Neural cell (in vitro differentiated cells): ENCODE measurements at regions not wholly inside any gene's neighbourhood (a gene's known extent, or its start where the extent isn't known, plus 50 kb on each side); places are given as distances from the start of the nearest gene placed in this dataset.

Source experiments
- H2AFZ ChIP-seq: fragments of 200-600, 300-800 bp; sonication (generic), shearing (Covaris generic); 2 replicates; pipeline ENCODE4 v1.6.0; 2014; ENCODE audit warnings: low read depth, mild to moderate bottlenecking, antibody characterized with exemption, low read length, moderate library complexity
- H3F3A ChIP-seq: fragments of 200-600 bp; shearing (Covaris generic); 2 replicates; pipeline ENCODE4 v1.6.1; 2016; ENCODE audit warnings: mild to moderate bottlenecking, moderate library complexity, mixed read lengths, antibody characterized with exemption, low read length; ENCODE audit not compliant: insufficient read depth, poor library complexity, severe bottlenecking
- H3K27ac ChIP-seq: fragments of 200-600, 300-800 bp; sonication (generic), shearing (Covaris generic); 2 replicates; pipeline ENCODE4 v1.5.1; 2014; ENCODE audit warnings: mild to moderate bottlenecking, low read length, moderate library complexity
- H3K27me3 ChIP-seq: fragments of 300-800, 200-600 bp; sonication (generic), shearing (Covaris generic); 2 replicates; pipeline ENCODE4 v1.6.0; 2014; ENCODE audit warnings: mild to moderate bottlenecking, low read depth, low read length, moderate library complexity; ENCODE audit not compliant: insufficient read depth
- H3K36me3 ChIP-seq: fragments of 300-800, 200-600 bp; sonication (generic), shearing (Covaris generic); 2 replicates; pipeline ENCODE4 v1.5.1; 2014; ENCODE audit warnings: mild to moderate bottlenecking, antibody characterized with exemption, low read length, moderate library complexity; ENCODE audit not compliant: insufficient read depth
- H3K4me2 ChIP-seq: fragments of 300-800, 200-600 bp; sonication (generic), shearing (Covaris generic); 2 replicates; pipeline ENCODE4 v1.6.0; 2014; ENCODE audit warnings: mild to moderate bottlenecking, low read length
- H3K4me3 ChIP-seq: fragments of 300-800, 200-600 bp; sonication (generic), shearing (Covaris generic); 2 replicates; pipeline ENCODE4 v1.5.1; 2014; ENCODE audit warnings: mild to moderate bottlenecking, low read length, moderate library complexity
- H3K79me2 ChIP-seq: fragments of 200-600 bp; shearing (Covaris generic); replicated peaks from 2 replicates; pipeline ENCODE4 v1.6.0; 2014; ENCODE audit warnings: mild to moderate bottlenecking, low read length, moderate library complexity; ENCODE audit not compliant: insufficient read depth
- H3K9ac ChIP-seq: fragments of 300-800, 200-600 bp; sonication (generic), shearing (Covaris generic); 2 replicates; pipeline ENCODE4 v1.6.1; 2016; ENCODE audit warnings: mild to moderate bottlenecking, low read length, mixed read lengths
- H3K9me2 ChIP-seq: fragments of 200-600 bp; shearing (Covaris generic); 2 replicates; pipeline ENCODE4 v1.6.1; 2016; ENCODE audit warnings: mild to moderate bottlenecking, low read length, mixed read lengths; ENCODE audit not compliant: insufficient read depth
- H3K9me3 ChIP-seq: fragments of 200-600, 300-800 bp; sonication (generic), shearing (Covaris generic); 2 replicates; pipeline ENCODE4 v1.6.1; 2016; ENCODE audit warnings: mild to moderate bottlenecking, mixed run types, low read length, moderate library complexity, mixed read lengths
- H4K20me1 ChIP-seq: fragments of 200-600 bp; shearing (Covaris generic); 2 replicates; pipeline ENCODE4 v1.6.1; 2016; ENCODE audit warnings: mild to moderate bottlenecking, mixed run types; ENCODE audit not compliant: insufficient read depth
- CTCF ChIP-seq: fragments of 450-650 bp; IDR thresholded peaks from 2 replicates; pipeline ENCODE4 v1.5.1; 2014; ENCODE audit warnings: antibody characterized with exemption, mild to moderate bottlenecking, moderate library complexity; ENCODE audit not compliant: poor library complexity, severe bottlenecking
- EP300 ChIP-seq: fragments of 450-650 bp; conservative IDR thresholded peaks from 2 replicates; pipeline ENCODE4 v1.6.1; 2014; ENCODE audit warnings: antibody characterized with exemption, mild to moderate bottlenecking, moderate library complexity; ENCODE audit not compliant: poor library complexity, severe bottlenecking
- EZH2 ChIP-seq: fragments of 200-600, 300-800 bp; shearing (Covaris generic), sonication (generic); IDR thresholded peaks from 2 replicates; pipeline ENCODE4 v1.6.1; 2014; ENCODE audit warnings: antibody characterized with exemption, low read length, borderline replicate concordance, mild to moderate bottlenecking; ENCODE audit not compliant: insufficient read depth, poor library complexity, severe bottlenecking
- MXI1 ChIP-seq: fragments of 450-650 bp; conservative IDR thresholded peaks from 2 replicates; pipeline ENCODE4 v1.6.1; 2014; ENCODE audit warnings: antibody characterized with exemption, mild to moderate bottlenecking; ENCODE audit not compliant: poor library complexity, severe bottlenecking
- POLR2AphosphoS5 ChIP-seq: IDR thresholded peaks from 2 replicates; pipeline ENCODE4 v1.6.1; 2012
- RAD21 ChIP-seq: fragments of 450-650 bp; conservative IDR thresholded peaks from 2 replicates; pipeline ENCODE4 v1.6.1; 2014; ENCODE audit warnings: antibody characterized with exemption, mild to moderate bottlenecking, moderate library complexity
- SMC3 ChIP-seq: fragments of 450-650 bp; conservative IDR thresholded peaks from 2 replicates; pipeline ENCODE4 v1.6.1; 2014; ENCODE audit warnings: antibody characterized with exemption, mild to moderate bottlenecking, moderate library complexity; ENCODE audit not compliant: poor library complexity
- TAF1 ChIP-seq: IDR thresholded peaks from 2 replicates; pipeline ENCODE4 v1.6.1; 2012; ENCODE audit warnings: low read depth
- TF ChIP-seq, protein P1 (sequence below): IDR thresholded peaks from 2 replicates; pipeline ENCODE4 v1.6.1; 2012; ENCODE audit warnings: borderline replicate concordance

GRCh38 chr18:2392446-2392845 lies 178.9 kb downstream of the METTL4 start:
- Histone ChIP-seq H3K4me2 (no peak overlapping the region), H3K36me3 (no peaks in the 10 kb centered on the region), H3K79me2 (no peaks in the 10 kb centered on the region), H3K27ac (no peak overlapping the region), H3K4me3 (no peak overlapping the region), H3K9ac (no peak overlapping the region), H3K9me2 (no peaks in the 10 kb centered on the region), H3K27me3 (no peaks in the 10 kb centered on the region), H2AFZ (no peak overlapping the region), H3K9me3 (no peaks in the 10 kb centered on the region), H4K20me1 (no peaks in the 10 kb centered on the region), H3F3A (no peaks in the 10 kb centered on the region)
- TF ChIP-seq CTCF, result no peak
- TF ChIP-seq POLR2AphosphoS5, result no peak
- TF ChIP-seq, protein P1, sequence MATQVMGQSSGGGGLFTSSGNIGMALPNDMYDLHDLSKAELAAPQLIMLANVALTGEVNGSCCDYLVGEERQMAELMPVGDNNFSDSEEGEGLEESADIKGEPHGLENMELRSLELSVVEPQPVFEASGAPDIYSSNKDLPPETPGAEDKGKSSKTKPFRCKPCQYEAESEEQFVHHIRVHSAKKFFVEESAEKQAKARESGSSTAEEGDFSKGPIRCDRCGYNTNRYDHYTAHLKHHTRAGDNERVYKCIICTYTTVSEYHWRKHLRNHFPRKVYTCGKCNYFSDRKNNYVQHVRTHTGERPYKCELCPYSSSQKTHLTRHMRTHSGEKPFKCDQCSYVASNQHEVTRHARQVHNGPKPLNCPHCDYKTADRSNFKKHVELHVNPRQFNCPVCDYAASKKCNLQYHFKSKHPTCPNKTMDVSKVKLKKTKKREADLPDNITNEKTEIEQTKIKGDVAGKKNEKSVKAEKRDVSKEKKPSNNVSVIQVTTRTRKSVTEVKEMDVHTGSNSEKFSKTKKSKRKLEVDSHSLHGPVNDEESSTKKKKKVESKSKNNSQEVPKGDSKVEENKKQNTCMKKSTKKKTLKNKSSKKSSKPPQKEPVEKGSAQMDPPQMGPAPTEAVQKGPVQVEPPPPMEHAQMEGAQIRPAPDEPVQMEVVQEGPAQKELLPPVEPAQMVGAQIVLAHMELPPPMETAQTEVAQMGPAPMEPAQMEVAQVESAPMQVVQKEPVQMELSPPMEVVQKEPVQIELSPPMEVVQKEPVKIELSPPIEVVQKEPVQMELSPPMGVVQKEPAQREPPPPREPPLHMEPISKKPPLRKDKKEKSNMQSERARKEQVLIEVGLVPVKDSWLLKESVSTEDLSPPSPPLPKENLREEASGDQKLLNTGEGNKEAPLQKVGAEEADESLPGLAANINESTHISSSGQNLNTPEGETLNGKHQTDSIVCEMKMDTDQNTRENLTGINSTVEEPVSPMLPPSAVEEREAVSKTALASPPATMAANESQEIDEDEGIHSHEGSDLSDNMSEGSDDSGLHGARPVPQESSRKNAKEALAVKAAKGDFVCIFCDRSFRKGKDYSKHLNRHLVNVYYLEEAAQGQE, result no peak
- no peak for TF ChIP-seq RAD21
- TF ChIP-seq EP300, result no peak
- no peak for TF ChIP-seq MXI1
- no peak for TF ChIP-seq SMC3
- no peak for TF ChIP-seq TAF1
- TF ChIP-seq EZH2, result no peak

DNA sequence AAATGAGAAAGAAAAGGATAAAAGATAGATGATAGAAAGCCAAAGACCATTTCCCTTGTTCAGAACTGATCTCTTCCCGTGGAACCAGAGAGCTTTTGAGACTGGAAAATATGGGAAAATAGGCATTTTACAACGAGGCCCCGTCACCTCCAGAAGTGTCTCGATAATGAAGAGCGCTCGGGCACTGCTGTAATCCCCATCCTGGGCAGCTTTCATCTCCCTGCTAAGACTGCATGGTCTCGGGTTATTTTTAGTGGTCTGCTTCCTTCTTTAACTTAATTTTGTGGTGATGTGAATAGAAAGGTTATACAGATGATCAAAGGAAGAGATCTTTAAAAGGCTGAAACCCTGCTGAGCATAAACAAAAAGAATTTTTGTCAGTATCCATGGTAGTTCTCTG lies 176.6 kb downstream of the METTL4 start:
- TF ChIP-seq MXI1 (no peak), CTCF (no peak), EZH2 (no peak), EP300 (no peak), TAF1 (no peak)
- TF ChIP-seq, protein P1, result no peak
- Histone ChIP-seq H4K20me1 (no peaks in the 10 kb centered on the region), H3K36me3 (no peaks in the 10 kb centered on the region), H3K9ac (no peak overlapping the region), H2AFZ (no peak overlapping the region), H3K9me3 (no peaks in the 10 kb centered on the region), H3K4me2 (no peak overlapping the region), H3K27ac (no peak overlapping the region), H3K9me2 (no peaks in the 10 kb centered on the region), H3K27me3 (no peaks in the 10 kb centered on the region), H3F3A (no peaks in the 10 kb centered on the region), H3K4me3 (no peak overlapping the region), H3K79me2 (no peaks in the 10 kb centered on the region)
